CD4-positive, alpha-beta T cell (primary cell): ENCODE measurements at regions not wholly inside any gene's neighbourhood (a gene's known extent, or its start where the extent isn't known, plus 50 kb on each side); places are given as distances from the start of the nearest gene placed in this dataset.

Source experiments
- ATAC-seq: fragments of 200-7000 bp; cut with Tn5 transposase; one replicate; pipeline ENCODE4 v1.10.0; 2022; ENCODE audit warnings: mild to moderate bottlenecking; ENCODE audit not compliant: poor library complexity
- CTCF ChIA-PET: fragments of 350-600 bp; sonication (Branson Sonifier 250); formaldehyde crosslinking; loops from one replicate; lab custom pipeline; 2021; ENCODE audit warnings: antibody characterized with exemption, inconsistent platforms; lab: Charles Lee
- POLR2A ChIA-PET: fragments of 350-600 bp; sonication (Branson Sonifier 250); formaldehyde crosslinking; loops from one replicate; lab custom pipeline; 2021; ENCODE audit warnings: antibody characterized with exemption, inconsistent platforms; lab: Charles Lee
- DNase-seq, 14 experiments: peaks; one replicate each; pipeline ENCODE4 v3.0.0-alpha.2; 2013 to 2020; ENCODE audit warnings: mixed read lengths in 2 of 14
- H3K27ac ChIP-seq, 2 donors: one replicate each; pipeline versions ENCODE4 v1.5.1 to v1.7.0; 2013; ENCODE audit warnings: low read length in 2 of 2, low read depth in 1 of 2, mild to moderate bottlenecking in 1 of 2
- H3K27me3 ChIP-seq, 2 experiments: 1 replicate in 1 of 2; 2 replicates in 1 of 2; pipeline versions ENCODE4 v1.6.1 to v1.7.0; 2013; ENCODE audit warnings: low read length in 2 of 2, control low read depth in 1 of 2, mild to moderate bottlenecking in 1 of 2, moderate library complexity in 1 of 2; ENCODE audit not compliant: insufficient read depth in 2 of 2, control insufficient read depth in 1 of 2
- H3K36me3 ChIP-seq: one replicate; pipeline ENCODE4 v1.6.1; 2013; ENCODE audit warnings: low read length, control low read depth; ENCODE audit not compliant: insufficient read depth
- H3K4me1 ChIP-seq: one replicate; pipeline ENCODE4 v1.6.1; 2013; ENCODE audit warnings: low read length, control low read depth; ENCODE audit not compliant: insufficient read depth
- H3K4me3 ChIP-seq: one replicate; pipeline ENCODE4 v1.5.1; 2013; ENCODE audit warnings: mild to moderate bottlenecking, low read length, moderate library complexity
- H3K9me3 ChIP-seq, 2 experiments: 1 replicate in 1 of 2; 2 replicates in 1 of 2; pipeline versions ENCODE4 v1.6.1 to v1.7.0; 2013; ENCODE audit warnings: low read length in 2 of 2, mild to moderate bottlenecking in 2 of 2, control low read depth in 1 of 2, moderate library complexity in 1 of 2; ENCODE audit not compliant: control insufficient read depth in 1 of 2, insufficient read depth in 1 of 2
- H3K27ac Mint-ChIP-seq: one replicate; pipeline ENCODE4 v1.8.0; 2020; ENCODE audit warnings: mixed read lengths
- H3K27me3 Mint-ChIP-seq: one replicate; pipeline ENCODE4 v1.8.0; 2021; ENCODE audit warnings: mixed read lengths
- H3K36me3 Mint-ChIP-seq: one replicate; pipeline ENCODE4 v1.8.0; 2021; ENCODE audit warnings: low read depth, mixed read lengths
- H3K4me1 Mint-ChIP-seq: one replicate; pipeline ENCODE4 v1.8.0; 2021; ENCODE audit warnings: low read depth, mixed read lengths
- H3K4me3 Mint-ChIP-seq: one replicate; pipeline ENCODE4 v1.8.0; 2020; ENCODE audit warnings: mild to moderate bottlenecking, mixed read lengths
- H3K9me3 Mint-ChIP-seq: one replicate; pipeline ENCODE4 v1.8.0; 2020; ENCODE audit warnings: mixed read lengths
- CTCF ChIP-seq: fragments of 200-600 bp; IDR thresholded peaks from one replicate; pipeline ENCODE4 v1.8.0; 2022; ENCODE audit warnings: antibody characterized with exemption, mild to moderate bottlenecking
- intact Hi-C, 2 experiments: fragments of 100-400 bp; cut with DNase I in 1 of 2; cut with micrococcal nuclease in 1 of 2; formaldehyde crosslinking; loops; one replicate each; pipeline versions ENCODE4 v1.15.1 to v1.9.0; 2023 to 2025; cut with DNase I, micrococcal nuclease

GRCh38 chr5:6145616-6146237 lies 232.6 kb downstream of the MED10 start:
- DNase-seq (no peak), ATAC-seq (no peak)
- Histone ChIP-seq H3K4me1 (no peaks in the 10 kb centered on the region), H3K9me3 (no peaks in the 10 kb centered on the region), H3K4me3 (no peak overlapping the region), H3K27ac (no peak overlapping the region), H3K36me3 (no peaks in the 10 kb centered on the region), H3K27me3 (no peaks in the 10 kb centered on the region)
- no peaks in the 10 kb centered on the region for H3K36me3 Mint-ChIP-seq
- H3K27me3 Mint-ChIP-seq, result peaks cover 14% of the 10 kb centered on the region
- ChIA-PET CTCF (no interaction called here), POLR2A (interaction anchor here (0.6 kb wide), 1 partner anchor 334 kb away, joined by 3 read pairs; no protein-coding TSS in a partner anchor)
- H3K9me3 Mint-ChIP-seq, result no peaks in the 10 kb centered on the region
- no peak overlapping the region for H3K27ac Mint-ChIP-seq
- intact Hi-C loops, result no loop called here
- TF ChIP-seq CTCF, result no peak
- no peak overlapping the region for H3K4me3 Mint-ChIP-seq
- no peaks in the 10 kb centered on the region for H3K4me1 Mint-ChIP-seq

- no peak overlapping the region for H3K27ac Mint-ChIP-seq
- H3K9me3 Mint-ChIP-seq, result no peaks in the 10 kb centered on the region
- H3K9me3 ChIP-seq, result no peaks in the 10 kb centered on the region
- ChIA-PET CTCF (no interaction called here), POLR2A (no interaction called here)
- no peak overlapping the region for H3K4me3 Mint-ChIP-seq
- H3K27me3 ChIP-seq, result no peaks in the 10 kb centered on the region
- no peaks in the 10 kb centered on the region for H3K36me3 ChIP-seq
- H3K27me3 Mint-ChIP-seq, result peaks cover 18% of the 10 kb centered on the region
- H3K4me1 ChIP-seq, result no peaks in the 10 kb centered on the region
- no peaks in the 10 kb centered on the region for H3K36me3 Mint-ChIP-seq
- no peak overlapping the region for H3K4me3 ChIP-seq
- ATAC-seq (no peak), DNase-seq (no peak)
- H3K4me1 Mint-ChIP-seq, result no peaks in the 10 kb centered on the region
- intact Hi-C loops, result no loop called here
- TF ChIP-seq CTCF, result no peak
- H3K27ac ChIP-seq, result no peak overlapping the region
Observed at GRCh38 chr5:6143523-6143922, 234.8 kb downstream of the MED10 start.

- Histone ChIP-seq H3K27ac (no peak overlapping the region), H3K4me3 (no peak overlapping the region), H3K4me1 (no peaks in the 10 kb centered on the region), H3K27me3 (no peaks in the 10 kb centered on the region), H3K36me3 (no peaks in the 10 kb centered on the region), H3K9me3 (no peaks in the 10 kb centered on the region)
- Mint-ChIP-seq H3K27me3 (peaks cover 12% of the 10 kb centered on the region), H3K4me3 (no peak overlapping the region), H3K9me3 (no peaks in the 10 kb centered on the region), H3K27ac (no peak overlapping the region), H3K4me1 (no peaks in the 10 kb centered on the region), H3K36me3 (no peaks in the 10 kb centered on the region)
- DNase-seq (no peak), ATAC-seq (no peak)
- intact Hi-C loops, result no loop called here
- POLR2A ChIA-PET, result no interaction called here
- CTCF ChIA-PET, result no interaction called here
- TF ChIP-seq CTCF, result no peak
Observed at GRCh38 chr5:6142353-6142752, 236.0 kb downstream of the MED10 start.
